CD4-positive, alpha-beta T cell (primary cell): ENCODE measurements at regions not wholly inside any gene's neighbourhood (a gene's known extent, or its start where the extent isn't known, plus 50 kb on each side); places are given as distances from the start of the nearest gene placed in this dataset.

ENCODE experiments used
- ATAC-seq: fragments of 200-7000 bp; cut with Tn5 transposase; one replicate; pipeline ENCODE4 v1.10.0; 2022; ENCODE audit warnings: mild to moderate bottlenecking; ENCODE audit not compliant: poor library complexity
- CTCF ChIA-PET: fragments of 350-600 bp; sonication (Branson Sonifier 250); formaldehyde crosslinking; loops from one replicate; lab custom pipeline; 2021; ENCODE audit warnings: antibody characterized with exemption, inconsistent platforms; lab: Charles Lee
- POLR2A ChIA-PET: fragments of 350-600 bp; sonication (Branson Sonifier 250); formaldehyde crosslinking; loops from one replicate; lab custom pipeline; 2021; ENCODE audit warnings: antibody characterized with exemption, inconsistent platforms; lab: Charles Lee
- DNase-seq, 14 experiments: peaks; one replicate each; pipeline ENCODE4 v3.0.0-alpha.2; 2013 to 2020; ENCODE audit warnings: mixed read lengths in 2 of 14
- H3K27ac ChIP-seq, 2 donors: one replicate each; pipeline versions ENCODE4 v1.5.1 to v1.7.0; 2013; ENCODE audit warnings: low read length in 2 of 2, low read depth in 1 of 2, mild to moderate bottlenecking in 1 of 2
- H3K27me3 ChIP-seq, 2 experiments: 1 replicate in 1 of 2; 2 replicates in 1 of 2; pipeline versions ENCODE4 v1.6.1 to v1.7.0; 2013; ENCODE audit warnings: low read length in 2 of 2, control low read depth in 1 of 2, mild to moderate bottlenecking in 1 of 2, moderate library complexity in 1 of 2; ENCODE audit not compliant: insufficient read depth in 2 of 2, control insufficient read depth in 1 of 2
- H3K36me3 ChIP-seq: one replicate; pipeline ENCODE4 v1.6.1; 2013; ENCODE audit warnings: low read length, control low read depth; ENCODE audit not compliant: insufficient read depth
- H3K4me1 ChIP-seq: one replicate; pipeline ENCODE4 v1.6.1; 2013; ENCODE audit warnings: low read length, control low read depth; ENCODE audit not compliant: insufficient read depth
- H3K4me3 ChIP-seq: one replicate; pipeline ENCODE4 v1.5.1; 2013; ENCODE audit warnings: mild to moderate bottlenecking, low read length, moderate library complexity
- H3K9me3 ChIP-seq, 2 experiments: 1 replicate in 1 of 2; 2 replicates in 1 of 2; pipeline versions ENCODE4 v1.6.1 to v1.7.0; 2013; ENCODE audit warnings: low read length in 2 of 2, mild to moderate bottlenecking in 2 of 2, control low read depth in 1 of 2, moderate library complexity in 1 of 2; ENCODE audit not compliant: control insufficient read depth in 1 of 2, insufficient read depth in 1 of 2
- H3K27ac Mint-ChIP-seq: one replicate; pipeline ENCODE4 v1.8.0; 2020; ENCODE audit warnings: mixed read lengths
- H3K27me3 Mint-ChIP-seq: one replicate; pipeline ENCODE4 v1.8.0; 2021; ENCODE audit warnings: mixed read lengths
- H3K36me3 Mint-ChIP-seq: one replicate; pipeline ENCODE4 v1.8.0; 2021; ENCODE audit warnings: low read depth, mixed read lengths
- H3K4me1 Mint-ChIP-seq: one replicate; pipeline ENCODE4 v1.8.0; 2021; ENCODE audit warnings: low read depth, mixed read lengths
- H3K4me3 Mint-ChIP-seq: one replicate; pipeline ENCODE4 v1.8.0; 2020; ENCODE audit warnings: mild to moderate bottlenecking, mixed read lengths
- H3K9me3 Mint-ChIP-seq: one replicate; pipeline ENCODE4 v1.8.0; 2020; ENCODE audit warnings: mixed read lengths
- intact Hi-C, 2 experiments: fragments of 100-400 bp; cut with DNase I in 1 of 2; cut with micrococcal nuclease in 1 of 2; formaldehyde crosslinking; loops; one replicate each; pipeline versions ENCODE4 v1.15.1 to v1.9.0; 2023 to 2025; cut with DNase I, micrococcal nuclease
- TF ChIP-seq, protein P1 (sequence below): fragments of 200-600 bp; IDR thresholded peaks from one replicate; pipeline ENCODE4 v1.8.0; 2022; ENCODE audit warnings: antibody characterized with exemption, mild to moderate bottlenecking

- H3K4me1 Mint-ChIP-seq = no peaks in the 10 kb centered on the region
- H3K9me3 Mint-ChIP-seq = no peaks in the 10 kb centered on the region
- H3K4me3 Mint-ChIP-seq = no peak overlapping the region
- Histone ChIP-seq H3K27ac (no peak overlapping the region), H3K36me3 (no peaks in the 10 kb centered on the region), H3K4me1 (no peaks in the 10 kb centered on the region), H3K4me3 (no peak overlapping the region), H3K27me3 (no peaks in the 10 kb centered on the region), H3K9me3 (peaks cover 0 to 100% of the 10 kb centered on the region in 2 experiments)
- ChIA-PET CTCF (no interaction called here), POLR2A (no interaction called here)
- H3K36me3 Mint-ChIP-seq = no peaks in the 10 kb centered on the region
- no peaks in the 10 kb centered on the region for H3K27me3 Mint-ChIP-seq
- TF ChIP-seq, protein P1, sequence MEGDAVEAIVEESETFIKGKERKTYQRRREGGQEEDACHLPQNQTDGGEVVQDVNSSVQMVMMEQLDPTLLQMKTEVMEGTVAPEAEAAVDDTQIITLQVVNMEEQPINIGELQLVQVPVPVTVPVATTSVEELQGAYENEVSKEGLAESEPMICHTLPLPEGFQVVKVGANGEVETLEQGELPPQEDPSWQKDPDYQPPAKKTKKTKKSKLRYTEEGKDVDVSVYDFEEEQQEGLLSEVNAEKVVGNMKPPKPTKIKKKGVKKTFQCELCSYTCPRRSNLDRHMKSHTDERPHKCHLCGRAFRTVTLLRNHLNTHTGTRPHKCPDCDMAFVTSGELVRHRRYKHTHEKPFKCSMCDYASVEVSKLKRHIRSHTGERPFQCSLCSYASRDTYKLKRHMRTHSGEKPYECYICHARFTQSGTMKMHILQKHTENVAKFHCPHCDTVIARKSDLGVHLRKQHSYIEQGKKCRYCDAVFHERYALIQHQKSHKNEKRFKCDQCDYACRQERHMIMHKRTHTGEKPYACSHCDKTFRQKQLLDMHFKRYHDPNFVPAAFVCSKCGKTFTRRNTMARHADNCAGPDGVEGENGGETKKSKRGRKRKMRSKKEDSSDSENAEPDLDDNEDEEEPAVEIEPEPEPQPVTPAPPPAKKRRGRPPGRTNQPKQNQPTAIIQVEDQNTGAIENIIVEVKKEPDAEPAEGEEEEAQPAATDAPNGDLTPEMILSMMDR = no peak
- intact Hi-C loops = no loop called here
- H3K27ac Mint-ChIP-seq = no peak overlapping the region
- no peak for DNase-seq
- ATAC-seq = no peak
These were observed 162.2 kb upstream of the ALG10B start for GRCh38 chr12:38154096-38155019.

DNA sequence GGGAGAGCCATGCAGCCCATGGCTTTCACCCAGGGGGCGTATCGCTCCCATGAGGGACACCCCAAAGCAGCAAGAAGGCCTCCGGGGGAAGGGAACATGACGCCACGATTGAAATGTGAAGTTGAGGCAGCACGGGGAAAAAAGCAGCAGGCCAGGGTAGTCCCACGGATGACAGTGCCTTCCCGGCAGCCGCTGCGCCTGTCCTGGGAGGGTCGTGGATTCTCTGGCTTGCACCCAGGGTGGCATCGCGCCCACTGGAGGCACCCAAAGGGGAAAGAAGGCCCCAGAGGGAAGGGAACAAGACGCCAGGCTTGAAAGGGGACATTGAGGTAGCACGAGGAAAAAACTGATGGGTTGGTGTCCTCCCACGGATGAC lies 161.6 kb upstream of the ALG10B start:
- H3K4me1 Mint-ChIP-seq = no peaks in the 10 kb centered on the region
- CTCF ChIA-PET = no interaction called here
- no peaks in the 10 kb centered on the region for H3K36me3 Mint-ChIP-seq
- POLR2A ChIA-PET = no interaction called here
- DNase-seq = no peak
- H3K4me3 ChIP-seq = no peak overlapping the region
- no peak overlapping the region for H3K27ac Mint-ChIP-seq
- no peak for ATAC-seq
- no peaks in the 10 kb centered on the region for H3K36me3 ChIP-seq
- H3K9me3 ChIP-seq = peaks cover 0 to 100% of the 10 kb centered on the region in 2 experiments
- H3K27me3 Mint-ChIP-seq = no peaks in the 10 kb centered on the region
- no peaks in the 10 kb centered on the region for H3K4me1 ChIP-seq
- no peaks in the 10 kb centered on the region for H3K9me3 Mint-ChIP-seq
- no peaks in the 10 kb centered on the region for H3K27me3 ChIP-seq
- TF ChIP-seq, protein P1 = no peak
- intact Hi-C loops = no loop called here
- H3K4me3 Mint-ChIP-seq = no peak overlapping the region
- no peak overlapping the region for H3K27ac ChIP-seq

- H3K27ac Mint-ChIP-seq = no peak overlapping the region
- Histone ChIP-seq H3K4me3 (no peak overlapping the region), H3K36me3 (no peaks in the 10 kb centered on the region), H3K27me3 (no peaks in the 10 kb centered on the region), H3K4me1 (no peaks in the 10 kb centered on the region), H3K27ac (no peak overlapping the region), H3K9me3 (peaks cover 0 to 100% of the 10 kb centered on the region in 2 experiments)
- H3K9me3 Mint-ChIP-seq = no peaks in the 10 kb centered on the region
- no peaks in the 10 kb centered on the region for H3K27me3 Mint-ChIP-seq
- ATAC-seq (no peak), DNase-seq (no peak)
- intact Hi-C loops = no loop called here
- TF ChIP-seq, protein P1 = no peak
- ChIA-PET POLR2A (no interaction called here), CTCF (no interaction called here)
- H3K4me1 Mint-ChIP-seq = no peaks in the 10 kb centered on the region
- no peaks in the 10 kb centered on the region for H3K36me3 Mint-ChIP-seq
- H3K4me3 Mint-ChIP-seq = no peak overlapping the region
These were observed 160.8 kb upstream of the ALG10B start for GRCh38 chr12:38155526-38156496.
